DMS153 treated with DMSO at 0.1 percent for 48 hours (cell line): ENCODE measurements at regions not wholly inside any gene's neighbourhood (a gene's known extent, or its start where the extent isn't known, plus 50 kb on each side); places are given as distances from the start of the nearest gene placed in this dataset.

Experiments used
- DNase-seq: peaks from one replicate; lab custom pipeline; 2025; ENCODE audit not compliant: unreplicated experiment; lab: John Stamatoyannopoulos, UW

GRCh38 chr11:115765803-115766239 is 261.6 kb upstream of the CADM1 start:
- no peak for DNase-seq

DNA sequence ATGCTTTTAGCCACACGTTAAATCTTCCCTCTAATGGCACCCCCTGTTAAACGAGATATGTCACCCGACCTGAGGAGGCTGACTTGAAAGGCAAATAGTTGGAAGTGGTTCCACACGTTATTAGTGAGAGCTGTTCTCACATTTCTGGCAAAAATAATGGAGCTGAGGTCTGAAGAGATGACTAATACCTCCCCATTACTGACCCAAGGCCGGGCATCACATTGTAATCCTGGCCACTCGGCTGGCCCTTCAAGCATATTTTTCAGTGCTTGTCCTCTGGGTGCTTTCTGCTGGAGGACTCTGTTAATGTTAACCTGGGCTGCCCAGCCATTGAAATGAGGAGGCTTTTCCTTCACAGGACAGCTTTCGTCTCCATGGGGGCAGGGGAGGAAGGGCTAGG is 260.0 kb upstream of the CADM1 start:
- DNase-seq: no peak

DNA sequence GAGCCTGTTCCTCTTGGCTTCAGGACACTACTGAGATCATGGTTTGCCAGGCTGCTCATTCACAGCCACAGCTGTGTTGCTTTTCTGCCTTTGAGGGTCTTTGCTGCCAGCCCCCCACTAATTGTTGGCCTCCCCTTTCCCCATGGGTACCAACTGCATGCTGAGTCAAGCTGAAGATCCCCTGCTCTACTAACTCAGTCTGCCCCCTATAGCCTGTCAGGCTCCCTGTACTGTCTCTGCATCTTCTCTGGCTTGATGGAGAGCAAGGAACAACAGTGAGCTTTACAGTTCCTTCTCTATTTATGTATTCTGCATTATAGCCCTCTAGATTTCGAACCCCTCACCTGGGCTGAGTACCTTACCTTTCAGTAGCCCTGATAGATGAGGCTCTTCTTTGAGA is 257.6 kb upstream of the CADM1 start:
- DNase-seq: no peak

DNA sequence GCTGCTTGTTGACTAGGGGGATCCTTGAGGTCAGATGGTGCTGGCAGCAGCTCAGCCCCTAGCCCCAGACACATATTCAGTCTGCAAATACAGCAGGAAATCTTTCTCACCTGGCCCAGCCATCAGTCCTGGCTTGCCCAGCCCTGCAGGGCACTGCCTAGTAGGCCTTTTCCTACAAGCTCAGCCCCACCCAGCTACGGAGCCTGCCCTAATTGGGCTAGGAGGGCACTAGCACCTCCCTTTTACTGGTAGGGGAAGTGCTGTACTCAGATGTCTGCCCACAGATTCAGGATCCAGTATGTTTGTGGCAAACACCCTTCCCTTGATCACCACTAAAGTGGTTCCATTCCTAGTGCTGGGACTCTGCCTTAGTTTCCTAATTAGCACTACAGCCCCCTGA is 257.1 kb upstream of the CADM1 start:
- no peak for DNase-seq

- DNase-seq: no peak
These were observed 256.5 kb upstream of the CADM1 start for GRCh38 chr11:115760461-115761320.

- DNase-seq: no peak
These were observed 255.6 kb upstream of the CADM1 start for GRCh38 chr11:115759622-115760460.

DNA sequence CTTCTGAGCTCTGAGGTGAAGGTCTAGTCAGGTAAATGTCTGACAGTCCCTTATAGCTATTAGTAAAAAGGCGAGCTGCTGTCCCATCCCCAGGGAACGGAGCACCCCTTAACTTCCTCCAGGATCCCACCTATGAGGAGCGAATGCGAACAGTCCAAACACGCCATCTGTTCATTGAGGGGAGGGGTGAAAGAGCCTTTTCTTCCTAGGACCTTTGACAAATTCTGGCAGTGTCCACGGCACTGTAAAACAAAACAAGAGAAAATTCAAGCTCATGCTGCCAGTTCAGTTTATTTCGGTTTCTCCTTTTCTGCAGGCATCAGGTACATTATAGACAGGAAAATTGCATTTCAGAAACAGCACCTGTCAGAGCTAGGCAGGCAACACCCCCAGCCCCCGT is 253.8 kb upstream of the CADM1 start:
- DNase-seq: no peak

DNA sequence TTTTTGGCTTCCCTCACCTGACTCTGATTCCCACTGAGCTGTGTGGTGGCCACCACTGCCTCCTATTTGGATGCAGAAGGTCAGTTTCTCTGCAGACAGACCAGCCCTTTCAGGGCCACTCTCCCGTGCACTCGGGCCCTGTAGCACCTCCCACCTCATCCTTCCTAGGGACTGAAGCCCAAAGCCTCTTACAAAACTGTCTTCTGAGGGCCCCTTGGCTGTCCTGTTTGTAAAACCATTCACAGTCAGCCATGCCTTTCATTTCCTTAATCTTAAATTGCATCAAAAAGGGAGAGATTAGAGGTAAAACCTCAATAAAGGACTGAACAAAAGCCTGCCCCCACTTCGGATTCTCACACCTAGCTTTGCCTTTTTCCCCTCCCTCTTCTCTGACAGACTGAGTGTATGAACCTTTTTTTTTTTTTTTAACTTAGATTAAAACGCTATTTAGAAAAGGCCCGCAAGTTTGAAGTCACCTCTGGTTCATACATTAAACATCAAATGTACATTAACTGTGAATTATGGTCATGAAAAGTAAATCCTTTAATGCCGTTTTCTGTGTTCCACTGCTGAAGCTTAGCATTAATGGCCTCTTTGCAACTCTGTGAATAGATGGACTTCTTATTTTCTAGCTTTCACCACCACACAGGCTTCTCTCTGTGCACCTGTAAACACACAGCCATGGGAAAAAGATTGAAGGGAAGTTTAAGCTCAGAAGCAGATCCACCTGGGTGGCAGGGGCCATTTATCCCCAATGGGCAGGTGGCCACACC is 247.2 kb upstream of the CADM1 start:
- DNase-seq: no peak

DNA sequence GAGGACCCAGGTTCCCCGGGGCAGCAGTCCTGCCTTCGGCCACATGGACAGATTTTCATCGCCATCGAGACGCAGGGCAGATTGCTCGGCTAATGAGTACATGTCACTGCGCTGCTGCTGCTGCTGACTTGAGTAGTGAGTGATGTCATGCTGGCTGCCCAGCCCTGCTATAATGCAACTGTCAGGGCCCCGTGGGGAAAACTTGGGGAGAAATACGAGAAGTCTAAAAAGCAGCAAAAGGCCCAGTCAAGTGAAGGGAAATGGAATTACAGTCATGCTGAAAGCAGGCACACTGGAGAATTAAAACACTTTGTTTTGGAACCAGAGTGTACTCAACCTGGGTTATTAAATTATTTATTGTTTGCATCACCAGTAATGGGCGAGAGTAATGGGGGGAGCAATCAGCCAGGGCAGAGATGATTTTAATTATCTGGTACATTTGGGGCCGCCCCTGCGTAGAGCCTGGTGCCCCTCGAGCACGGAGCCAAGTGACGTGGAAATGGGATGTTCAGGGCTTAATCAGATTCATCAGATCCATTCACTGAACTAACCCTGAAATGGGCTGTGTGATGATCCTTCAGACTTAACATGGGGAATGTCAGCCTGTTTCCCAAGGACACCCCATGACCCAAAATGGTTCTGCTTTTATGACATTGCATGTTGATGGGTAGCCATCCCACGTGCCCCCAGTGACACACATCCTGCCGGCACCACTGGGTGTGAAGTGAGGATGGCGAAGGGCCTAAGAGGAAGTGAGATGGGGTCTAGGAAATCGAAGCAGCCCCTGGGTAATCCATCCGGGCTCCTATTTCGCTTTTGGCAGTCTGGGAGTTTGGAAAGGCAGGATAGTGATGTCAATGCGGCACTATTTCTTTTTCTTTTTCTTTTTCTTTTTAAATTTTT is 241.6 kb upstream of the CADM1 start:
- no peak for DNase-seq

- DNase-seq: no peak
These were observed 240.9 kb upstream of the CADM1 start for GRCh38 chr11:115745066-115745465.

GRCh38 chr11:115743719-115744118 is 239.5 kb upstream of the CADM1 start:
- DNase-seq: no peak

DNA sequence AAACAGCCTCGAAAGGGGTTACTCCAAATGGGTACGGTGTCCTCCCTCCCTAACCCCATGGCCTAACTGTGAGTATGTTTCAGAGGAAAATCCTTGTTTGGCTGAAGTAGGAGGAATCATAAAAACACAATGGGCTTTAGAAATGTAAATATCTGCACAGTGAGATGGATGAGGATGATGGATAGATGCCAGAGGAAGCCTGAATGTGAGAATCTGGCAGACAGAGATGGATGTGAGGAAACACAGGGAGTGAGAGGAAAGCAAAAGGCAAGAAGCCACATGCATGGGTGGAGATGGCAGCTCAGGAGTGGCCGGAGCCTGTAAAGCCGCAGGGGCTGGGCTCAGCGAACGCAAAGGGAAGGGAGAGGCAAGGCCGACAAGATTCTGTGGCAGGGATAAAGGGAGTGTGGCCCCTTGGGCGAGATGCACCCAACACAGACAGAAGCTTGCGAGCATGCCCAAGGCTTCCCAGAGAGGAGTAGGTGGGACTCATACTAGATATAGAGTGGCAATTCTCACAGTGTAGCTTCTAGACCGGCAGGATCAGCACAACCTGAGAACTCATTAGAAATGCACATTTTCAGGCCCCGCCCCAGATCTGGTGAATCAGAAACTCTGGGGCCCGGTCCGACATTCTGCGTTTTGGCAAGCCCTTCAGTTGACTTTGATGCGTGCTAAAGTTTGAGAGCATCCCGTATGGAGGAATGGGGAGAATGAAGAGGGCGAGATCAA is 237.3 kb upstream of the CADM1 start:
- peak; percentile 92 for DNase-seq

DNA sequence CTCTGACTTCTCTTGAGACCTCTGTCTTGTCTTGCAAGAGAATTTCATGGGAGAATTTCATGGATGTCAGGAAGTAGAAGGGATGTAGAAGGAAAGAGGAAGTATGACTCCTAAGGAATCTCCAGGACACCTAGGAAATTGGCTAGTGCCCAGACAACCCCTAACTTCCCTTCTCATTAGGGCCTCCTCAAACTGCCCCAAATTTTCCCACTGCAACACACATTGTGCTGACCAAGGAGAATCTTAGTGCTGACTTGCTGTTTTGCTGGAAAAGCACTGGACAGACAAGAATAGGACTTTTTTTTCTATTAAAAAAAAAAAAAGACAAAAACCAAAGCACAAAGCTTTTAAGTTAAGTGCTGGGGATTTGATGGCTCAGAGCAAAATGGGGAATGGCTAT is 236.1 kb upstream of the CADM1 start:
- DNase-seq: no peak

- DNase-seq: no peak
These were observed 235.7 kb upstream of the CADM1 start for GRCh38 chr11:115739878-115740277.

DNA sequence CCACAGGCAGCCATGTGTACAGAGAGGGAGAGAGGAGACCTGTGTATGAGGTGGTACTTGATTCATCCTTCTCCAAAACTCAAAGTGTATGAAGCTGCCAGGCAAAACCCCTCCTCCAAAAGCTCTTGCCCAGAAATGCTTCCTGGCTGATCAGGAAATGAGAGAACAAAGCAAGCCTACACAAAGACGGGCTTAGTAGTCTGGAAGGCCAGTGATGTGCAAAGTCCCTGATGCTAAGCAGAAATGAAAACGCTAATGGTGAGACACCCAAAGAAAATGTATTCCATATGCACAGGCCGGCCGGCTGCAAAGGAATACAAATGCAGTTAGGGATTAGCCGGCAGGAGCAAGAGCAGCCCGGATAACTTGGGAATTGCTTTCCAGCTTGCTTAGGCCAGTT is 234.9 kb upstream of the CADM1 start:
- DNase-seq: no peak

DNA sequence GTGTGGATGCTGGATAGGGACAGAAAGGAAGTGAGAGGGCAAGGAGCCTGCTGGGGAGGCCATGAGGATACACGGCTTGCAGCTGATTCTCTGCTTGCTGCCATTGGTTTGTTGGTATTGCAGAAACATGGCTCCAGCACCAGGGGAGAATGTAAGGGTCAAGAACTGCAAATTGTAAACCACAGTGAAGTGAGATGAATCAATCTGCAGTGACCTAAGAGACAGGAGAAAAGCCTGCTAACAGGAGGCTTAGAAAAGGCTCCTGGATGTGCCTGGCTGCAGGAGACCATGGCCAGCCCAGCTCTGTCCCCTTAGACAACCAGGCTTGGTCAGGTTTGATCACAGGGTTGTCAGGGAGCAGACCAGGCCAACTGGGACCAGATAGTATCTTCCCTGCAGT is 233.7 kb upstream of the CADM1 start:
- DNase-seq: no peak

GRCh38 chr11:115736146-115736545 is 231.9 kb upstream of the CADM1 start:
- DNase-seq: no peak

DNA sequence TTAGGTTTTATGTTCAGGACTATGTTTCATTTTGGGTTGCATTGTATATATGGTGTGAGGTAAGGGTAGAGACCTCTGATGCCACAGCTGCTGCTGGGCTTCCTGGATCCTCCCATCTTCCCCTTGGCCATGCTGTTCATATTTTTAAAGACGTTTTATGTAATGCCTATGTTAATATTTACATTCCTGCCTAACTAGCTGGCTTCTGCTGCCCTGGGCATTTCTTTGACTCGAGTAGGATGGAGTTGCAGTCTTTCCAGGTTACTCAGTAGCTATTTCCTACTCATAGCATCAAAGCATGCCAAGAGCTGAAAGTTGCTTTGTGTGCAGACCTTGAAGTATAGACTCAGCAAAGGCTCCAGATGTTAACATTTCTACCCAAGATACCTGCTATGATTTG is 220.5 kb upstream of the CADM1 start:
- DNase-seq: no peak

- DNase-seq: no peak
These were observed 218.5 kb upstream of the CADM1 start for GRCh38 chr11:115722711-115723110.
